ENCODE measurements at regions not wholly inside any gene's neighbourhood (a gene's known extent, or its start where the extent isn't known, plus 50 kb on each side); places are given as distances from the start of the nearest gene placed in this dataset.
"Not testable (repeated sequence)": the region's sequence is repeated elsewhere in the genome, so short reads cannot be mapped to it uniquely, and the experiment has no call there.

DNA sequence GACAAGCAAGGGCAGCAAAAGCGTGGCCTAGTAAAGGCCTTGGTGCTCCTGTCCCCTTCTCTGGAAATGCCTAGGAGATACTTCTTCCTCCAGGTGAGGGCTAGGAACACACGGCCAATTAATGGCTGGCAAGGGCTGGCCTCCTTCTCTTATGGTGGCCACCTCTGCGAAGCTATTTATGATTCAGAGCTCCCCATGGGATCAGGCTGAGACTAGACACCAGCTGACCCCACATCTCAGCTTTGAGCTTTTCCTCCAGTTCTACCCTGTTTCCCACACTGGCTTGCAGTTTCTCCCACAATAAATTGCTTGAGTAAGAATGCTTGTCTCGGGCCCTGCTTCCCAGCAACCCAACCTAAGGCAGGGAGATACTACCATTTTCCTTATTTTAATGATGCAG, 53.7 kb downstream of the CAMK2N1 start:
- no peak for DNase-seq

DNA sequence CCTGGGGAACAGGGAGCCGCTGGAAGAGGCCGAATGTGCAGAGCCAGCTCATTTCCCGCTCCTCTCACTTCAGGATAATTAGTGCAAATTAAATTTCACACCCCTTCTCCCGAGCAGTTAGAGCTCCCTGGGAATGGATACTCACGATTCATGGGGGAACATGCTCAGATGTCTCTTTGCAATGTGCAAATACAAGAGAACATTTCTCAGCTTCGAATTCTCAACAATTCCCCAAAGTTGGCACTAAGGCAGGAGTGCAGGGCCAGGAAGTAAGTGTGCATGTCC, 54.9 kb downstream of the CAMK2N1 start:
- DNase-seq: no peak

DNA sequence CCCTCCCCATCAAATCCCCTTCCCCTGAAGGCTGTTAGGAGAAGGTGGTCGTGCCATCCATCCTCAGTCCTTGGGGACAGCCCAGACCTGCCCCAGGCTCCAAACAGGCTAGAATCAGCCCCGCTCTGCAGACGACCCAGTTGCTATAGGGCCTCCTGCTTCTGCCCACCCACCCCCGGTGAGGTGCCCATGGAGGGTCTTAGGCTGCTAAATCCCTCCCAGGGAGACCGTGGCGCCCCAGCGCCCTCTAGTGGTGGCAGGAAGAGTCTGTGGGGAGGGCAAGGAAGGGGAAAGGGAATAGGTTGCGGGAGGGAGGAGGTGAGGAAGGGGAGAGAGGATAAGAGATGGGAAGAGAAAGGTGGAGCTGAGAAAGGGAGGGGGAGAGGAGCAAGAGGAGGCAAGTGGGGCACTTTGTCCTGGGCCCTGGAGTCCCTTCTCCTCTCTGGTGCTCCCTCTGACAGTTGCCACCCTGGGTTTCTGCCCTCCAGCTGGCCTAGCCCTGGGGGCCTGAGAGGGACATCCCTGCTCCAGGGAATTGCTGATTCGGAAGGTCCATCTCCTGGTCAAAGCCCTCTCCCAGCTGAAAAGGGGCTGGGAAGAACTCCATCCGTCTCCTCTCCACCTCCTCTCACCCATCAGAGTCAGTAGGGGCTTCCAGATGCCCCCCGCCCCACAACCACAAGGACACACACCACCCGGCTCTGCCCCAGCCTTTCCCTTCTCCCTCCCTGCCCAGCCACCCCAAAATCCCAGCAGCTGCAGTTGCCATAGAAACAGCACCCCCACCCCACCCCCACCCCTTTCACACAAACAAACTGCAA, 55.4 kb downstream of the CAMK2N1 start:
- peak; percentile 25 for DNase-seq

DNA sequence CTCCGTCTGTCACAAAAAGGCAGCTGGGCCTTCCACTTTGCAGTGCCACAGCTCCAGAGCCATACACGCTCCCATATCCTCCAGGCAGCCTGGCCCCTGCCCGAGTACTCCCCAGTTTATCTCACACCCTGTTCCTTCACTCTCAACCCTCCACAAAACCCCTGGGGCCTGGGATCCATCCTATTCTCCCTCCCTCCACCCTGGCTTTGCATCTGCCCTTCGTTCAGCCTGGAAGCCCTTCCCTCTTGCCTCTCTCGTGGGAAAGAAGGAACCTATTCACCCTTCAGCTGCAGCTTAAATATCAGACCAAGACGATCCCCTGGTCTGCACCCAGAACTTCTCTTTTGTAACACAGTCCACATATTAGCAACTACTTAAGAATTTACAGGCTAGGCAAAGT, 56.7 kb downstream of the CAMK2N1 start:
- no peak for DNase-seq

DNA sequence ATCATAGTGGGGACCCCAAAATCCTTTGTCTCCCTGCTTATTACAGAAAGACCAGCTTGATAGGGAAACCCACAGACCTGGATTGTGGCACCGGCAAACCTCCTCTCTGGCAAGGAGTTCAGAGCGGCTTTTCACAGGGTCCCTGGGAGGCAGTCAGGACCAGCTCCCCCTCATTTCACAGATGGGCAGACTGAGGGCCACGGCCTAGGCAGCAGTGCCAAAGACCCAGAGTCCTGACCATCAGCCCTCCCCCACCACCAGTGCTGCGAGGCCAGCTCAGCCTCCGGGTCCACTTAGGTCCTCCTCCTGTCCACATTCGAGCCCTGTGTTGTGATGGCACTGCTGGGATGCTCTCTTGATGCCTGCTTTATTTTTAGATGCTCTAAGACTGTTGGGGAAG, 57.2 kb downstream of the CAMK2N1 start:
- DNase-seq: no peak

DNA sequence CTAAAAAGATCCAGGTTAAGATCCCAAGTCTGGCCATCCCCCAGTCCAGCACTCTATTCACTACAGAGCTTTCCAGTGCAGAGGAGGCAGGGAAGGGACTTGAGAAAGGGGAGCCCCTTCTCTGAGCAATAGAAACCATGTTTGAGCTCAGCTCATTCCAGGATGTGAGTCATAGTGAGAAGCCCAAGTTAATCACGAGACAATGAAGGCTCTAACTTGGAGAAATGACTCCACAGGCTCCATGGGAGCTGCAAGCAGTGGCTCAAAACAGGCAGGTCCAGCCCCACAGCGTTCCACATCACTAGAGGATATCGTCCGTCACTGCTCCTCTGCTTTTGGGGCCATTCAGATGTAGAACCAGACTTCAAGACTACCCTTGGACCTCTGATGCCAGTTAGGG, 59.1 kb downstream of the CAMK2N1 start:
- no peak for DNase-seq

DNA sequence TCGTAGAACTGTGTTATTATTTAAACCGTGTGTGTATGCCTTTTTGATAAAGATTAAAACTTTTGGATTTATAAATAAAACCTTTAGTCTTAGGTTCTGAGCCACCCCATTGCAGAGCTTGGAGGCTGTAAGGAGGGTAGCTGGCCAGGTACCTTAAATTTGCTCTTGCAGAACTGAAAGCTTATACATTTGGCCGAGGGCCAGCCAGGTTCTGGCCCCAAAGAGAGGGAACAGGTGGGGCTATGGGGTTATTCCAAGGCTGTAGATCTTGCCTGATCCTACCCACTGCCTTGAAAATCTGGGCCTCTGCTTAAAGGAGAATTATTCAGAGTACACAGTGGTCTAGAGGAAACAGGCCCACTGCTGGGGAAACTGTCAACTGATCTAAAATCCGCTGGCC, 59.6 kb downstream of the CAMK2N1 start:
- DNase-seq: no peak

DNA sequence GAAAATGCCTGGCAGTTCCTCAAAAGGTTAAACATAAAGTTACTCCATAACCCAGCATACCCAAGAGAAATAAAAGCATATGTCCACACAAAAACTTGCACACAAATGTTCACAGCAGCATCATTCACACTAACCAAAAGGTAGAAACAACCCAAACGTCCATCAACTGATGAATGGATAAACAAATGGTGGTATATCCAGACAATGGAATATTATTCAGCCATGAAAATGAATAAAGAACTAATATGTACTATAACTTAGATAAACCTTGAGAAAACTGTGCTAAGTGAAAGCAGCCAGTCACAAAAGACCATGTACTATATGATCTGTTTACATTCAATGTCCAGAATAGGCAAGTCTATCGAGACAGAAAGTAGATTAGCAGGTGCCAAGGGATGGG, 60.4 kb downstream of the CAMK2N1 start:
- no peak for DNase-seq

DNA sequence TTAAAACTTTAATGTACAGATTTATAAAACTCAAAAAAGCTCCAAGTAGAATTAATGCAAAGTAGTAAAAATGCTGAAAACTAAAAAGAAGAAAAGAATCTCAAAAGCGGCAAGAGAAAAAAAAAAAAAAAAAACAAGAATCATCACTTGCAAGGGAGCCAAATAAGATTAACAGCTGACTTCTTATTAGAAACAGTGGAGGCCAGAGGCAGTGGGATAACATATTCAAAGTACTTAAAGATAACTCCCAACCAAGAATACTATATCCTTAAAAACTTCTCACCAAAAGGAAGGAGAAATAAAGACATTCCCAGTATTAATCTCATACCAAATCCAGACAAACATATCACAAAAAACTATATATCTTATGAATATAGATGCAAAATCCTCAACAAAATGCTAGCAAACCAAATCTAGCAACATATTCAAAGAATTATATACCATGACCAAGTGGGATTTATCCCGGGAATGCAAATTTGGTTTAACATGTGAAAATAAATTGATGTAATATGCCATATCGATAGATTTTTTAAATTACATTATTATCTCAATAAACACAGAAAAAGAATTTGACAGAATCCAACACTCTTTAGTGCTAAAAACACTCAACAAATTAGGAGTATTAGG, 62.7 kb downstream of the CAMK2N1 start:
- DNase-seq: no peak

DNA sequence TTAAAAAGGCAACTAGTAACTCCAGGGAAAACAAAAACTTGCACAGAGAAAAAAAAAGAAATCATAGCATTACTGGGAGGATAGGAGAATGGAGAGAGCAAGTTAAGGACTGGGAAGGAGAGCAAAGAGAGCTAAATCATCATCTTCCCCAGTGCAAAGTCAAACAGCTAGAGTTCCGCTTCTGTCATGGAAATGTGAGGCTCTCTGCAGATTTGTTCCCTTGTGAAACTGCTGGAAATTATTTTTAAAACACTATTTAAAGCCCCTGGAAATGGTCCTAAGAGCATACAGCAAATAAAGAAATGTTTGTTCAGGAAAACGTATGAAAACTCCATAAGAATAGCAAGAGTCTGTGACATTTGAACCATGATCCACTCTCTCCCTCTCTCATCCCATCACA, 64.6 kb downstream of the CAMK2N1 start:
- DNase-seq: no peak

DNA sequence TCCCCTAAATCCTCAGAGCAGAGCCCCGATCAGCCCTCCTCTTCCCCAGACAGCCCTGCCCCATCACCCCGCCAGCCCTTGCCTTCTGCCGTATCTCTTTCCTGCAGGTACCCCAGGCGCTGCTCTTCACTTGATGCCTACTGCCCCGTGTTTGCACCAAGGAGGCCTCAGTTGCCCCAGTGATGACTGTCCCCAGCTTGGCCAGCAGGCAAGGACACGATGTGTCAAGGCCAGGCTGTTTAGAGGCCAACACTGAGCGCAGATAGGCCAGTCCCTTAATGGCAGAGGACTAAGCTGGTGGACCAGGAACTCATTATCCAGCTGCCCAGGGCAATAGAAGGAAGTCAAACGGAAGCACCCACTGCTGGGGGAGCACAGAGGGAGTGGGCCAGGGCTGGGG, 68.4 kb downstream of the CAMK2N1 start:
- DNase-seq: no peak

DNA sequence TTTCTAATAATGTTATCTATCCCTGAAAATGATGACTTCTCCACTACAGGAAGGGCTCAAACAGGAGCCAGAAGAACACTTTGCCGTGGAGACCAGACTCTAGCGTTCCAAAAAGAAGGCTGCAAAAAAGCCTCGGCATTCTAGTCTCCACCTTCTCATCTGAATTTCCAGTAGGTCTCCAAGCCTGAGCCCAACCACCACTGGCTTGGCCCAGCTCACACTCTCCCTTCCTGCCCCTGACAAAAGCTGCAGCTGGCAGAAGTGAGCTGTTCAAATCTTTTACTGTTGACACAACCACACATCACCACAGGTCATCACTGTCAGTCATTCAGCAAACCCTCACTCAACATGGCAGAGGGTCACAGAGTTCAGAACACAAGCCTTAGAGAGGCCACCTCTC, 69.3 kb downstream of the CAMK2N1 start:
- no peak for DNase-seq

DNA sequence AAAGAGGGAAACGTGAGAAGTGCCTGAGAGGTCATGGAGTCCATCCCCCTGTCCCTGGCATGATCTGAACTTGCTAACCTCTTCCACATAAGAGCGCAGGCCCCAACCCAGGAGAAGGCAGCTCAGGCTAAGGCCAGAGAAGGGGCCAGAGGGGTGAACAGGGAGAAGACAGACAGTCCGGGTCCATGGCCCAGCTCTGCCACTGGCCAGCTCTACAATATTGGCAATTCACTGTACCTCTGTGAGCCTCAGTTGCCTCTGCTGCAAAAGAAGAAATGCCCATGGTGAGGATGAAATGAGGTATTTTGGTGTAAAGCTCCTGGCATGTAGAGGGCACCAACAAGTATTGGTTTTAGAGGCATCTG, 72.3 kb downstream of the CAMK2N1 start:
- DNase-seq: no peak

DNA sequence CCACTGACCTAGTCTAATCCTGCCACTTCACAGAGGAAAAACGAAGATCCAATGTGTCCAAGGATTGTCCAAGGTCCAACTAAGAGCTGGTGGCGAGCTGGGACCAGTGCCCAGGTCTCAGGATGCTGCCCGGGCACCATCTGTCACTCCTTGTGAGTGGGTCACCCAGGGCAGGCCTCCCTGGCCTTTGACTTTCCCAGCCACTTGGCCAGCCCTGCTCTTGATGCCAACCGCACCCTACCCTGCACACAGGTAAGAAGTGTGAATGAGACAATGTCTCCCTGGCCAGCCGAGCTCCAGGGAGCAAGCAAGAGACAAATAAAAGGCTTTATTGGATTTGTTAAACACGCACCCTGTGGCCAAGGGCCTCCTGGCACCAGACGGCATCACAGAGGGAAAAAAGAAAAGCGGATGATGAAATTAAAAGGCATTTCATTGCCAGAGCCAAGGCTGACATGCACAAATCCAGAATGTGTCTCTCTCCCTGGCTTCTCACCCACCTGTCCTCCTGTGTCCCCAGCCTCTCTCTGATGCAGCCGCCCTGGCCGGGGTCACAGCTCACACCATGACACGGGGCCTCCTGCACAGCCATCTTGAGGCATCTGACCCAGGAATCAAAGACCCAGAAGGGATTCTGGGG, 72.8 kb downstream of the CAMK2N1 start:
- DNase-seq: no peak

DNA sequence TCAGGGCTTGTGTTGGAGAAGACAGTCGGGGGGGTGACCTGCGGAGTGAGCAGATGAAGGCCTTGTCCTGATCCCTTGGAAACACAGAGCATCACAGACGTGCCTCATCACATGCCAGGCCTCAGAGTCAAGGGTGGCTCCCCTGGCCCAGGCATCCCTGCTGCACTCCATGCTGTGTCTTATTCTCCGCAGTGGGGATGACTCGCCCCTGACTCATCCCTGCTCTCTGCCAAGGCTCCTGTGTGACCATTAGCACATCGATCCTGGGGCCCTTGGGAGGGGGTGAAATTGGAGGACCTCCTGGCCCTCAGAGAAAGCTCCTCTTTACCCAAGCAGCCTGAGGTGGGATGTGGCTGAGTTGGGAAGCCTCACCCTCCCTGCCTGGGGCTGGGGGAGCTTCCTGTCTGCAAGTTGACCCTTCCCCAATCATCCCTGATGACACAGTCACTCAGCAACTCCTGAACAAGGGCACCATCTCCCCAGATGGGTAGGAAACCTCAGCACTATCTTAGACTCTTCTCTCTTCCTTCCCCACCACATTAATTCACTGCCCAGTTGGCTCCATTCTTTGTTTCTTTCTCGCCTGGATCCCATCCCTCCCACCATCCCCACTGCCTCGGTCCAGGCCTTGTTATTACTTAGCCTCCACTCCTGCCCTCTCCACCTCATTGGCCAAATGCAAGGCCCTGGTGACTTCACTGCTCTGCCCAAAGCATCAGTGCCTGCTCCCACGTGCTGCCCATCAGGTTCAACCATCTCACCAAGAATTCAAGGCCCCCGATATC, 74.6 kb downstream of the CAMK2N1 start:
- DNase-seq: no peak

DNA sequence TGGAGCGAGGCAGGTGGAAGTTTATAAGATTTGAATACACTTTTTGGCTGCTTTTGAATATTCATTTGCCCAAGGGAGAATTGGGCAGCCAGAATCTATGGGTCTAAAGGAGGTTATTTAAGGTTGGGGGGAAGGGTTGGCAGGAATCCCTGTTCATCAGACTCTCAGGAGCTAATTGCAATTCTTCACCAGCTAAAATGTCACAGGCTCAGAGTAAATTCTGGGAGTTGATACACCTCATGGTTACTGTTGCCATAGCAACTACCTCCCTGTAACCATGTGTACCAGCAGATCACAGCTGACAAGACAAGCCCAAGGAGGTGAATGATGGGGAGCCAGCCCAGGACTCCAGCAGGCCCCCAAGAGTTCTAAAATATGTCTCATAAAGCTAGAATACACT, 75.5 kb downstream of the CAMK2N1 start:
- no peak for DNase-seq

DNA sequence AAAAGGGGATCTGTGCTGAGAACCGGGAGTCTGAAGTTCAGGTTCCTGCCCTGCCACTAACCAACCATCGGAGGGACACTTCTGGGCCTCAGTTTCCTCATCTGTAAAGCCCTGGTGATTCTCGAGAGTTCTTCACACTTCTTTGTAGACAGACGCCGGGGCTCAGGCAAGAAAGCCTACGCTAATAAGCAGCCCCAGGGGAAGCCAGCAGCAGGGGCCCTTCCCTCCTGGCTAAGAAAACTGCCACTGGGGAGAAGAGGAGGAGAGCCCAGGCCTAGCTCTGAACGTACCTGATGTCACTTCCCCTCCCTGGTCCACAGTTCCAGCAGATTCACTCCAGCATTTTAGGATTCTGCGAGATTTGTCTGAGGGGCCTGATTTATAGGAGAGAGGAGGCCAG, 76.0 kb downstream of the CAMK2N1 start:
- no peak for DNase-seq

DNA sequence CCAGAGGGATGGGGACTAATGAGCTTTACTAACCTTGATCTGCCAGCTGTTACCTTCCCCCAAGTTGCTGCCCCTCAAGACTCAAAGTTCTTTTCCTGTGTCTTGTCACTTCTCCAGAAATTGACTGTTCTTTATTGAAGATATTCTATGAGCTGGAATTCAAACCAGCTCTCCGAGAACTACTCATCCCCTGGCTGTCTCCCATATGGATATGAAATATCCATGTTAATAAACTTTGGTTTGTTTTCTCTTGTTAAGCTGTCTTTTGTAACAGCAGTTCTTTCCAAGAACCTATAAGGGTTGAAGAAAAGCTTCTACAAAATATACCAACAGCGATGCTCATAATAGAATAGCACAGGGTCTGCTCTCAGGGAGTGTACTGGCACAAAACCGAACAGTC, 77.0 kb downstream of the CAMK2N1 start:
- no peak for DNase-seq

DNA sequence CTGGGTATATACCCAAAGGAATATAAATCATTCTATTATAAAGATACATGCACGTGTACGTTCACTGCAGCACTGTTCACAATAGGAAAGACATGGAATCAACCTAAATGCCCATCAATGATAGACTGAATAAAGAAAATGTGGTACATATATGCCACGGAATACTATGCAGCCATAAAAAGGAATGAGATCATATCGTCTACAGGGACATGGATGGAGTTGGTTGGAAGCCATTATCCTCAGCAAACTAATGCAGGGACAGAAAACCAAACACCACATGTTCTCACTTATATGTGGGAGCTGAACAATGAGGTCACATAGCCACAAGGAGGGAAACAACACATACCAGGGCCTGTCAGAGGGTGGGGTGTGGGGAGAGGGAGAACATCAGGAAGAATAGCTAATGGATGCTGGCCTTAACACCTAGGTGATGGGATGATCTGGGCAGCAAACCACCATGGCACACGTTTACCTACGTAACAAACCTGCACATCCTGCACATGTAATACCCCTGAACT, 77.8 kb downstream of the CAMK2N1 start:
- not testable (repeated sequence) for DNase-seq

DNA sequence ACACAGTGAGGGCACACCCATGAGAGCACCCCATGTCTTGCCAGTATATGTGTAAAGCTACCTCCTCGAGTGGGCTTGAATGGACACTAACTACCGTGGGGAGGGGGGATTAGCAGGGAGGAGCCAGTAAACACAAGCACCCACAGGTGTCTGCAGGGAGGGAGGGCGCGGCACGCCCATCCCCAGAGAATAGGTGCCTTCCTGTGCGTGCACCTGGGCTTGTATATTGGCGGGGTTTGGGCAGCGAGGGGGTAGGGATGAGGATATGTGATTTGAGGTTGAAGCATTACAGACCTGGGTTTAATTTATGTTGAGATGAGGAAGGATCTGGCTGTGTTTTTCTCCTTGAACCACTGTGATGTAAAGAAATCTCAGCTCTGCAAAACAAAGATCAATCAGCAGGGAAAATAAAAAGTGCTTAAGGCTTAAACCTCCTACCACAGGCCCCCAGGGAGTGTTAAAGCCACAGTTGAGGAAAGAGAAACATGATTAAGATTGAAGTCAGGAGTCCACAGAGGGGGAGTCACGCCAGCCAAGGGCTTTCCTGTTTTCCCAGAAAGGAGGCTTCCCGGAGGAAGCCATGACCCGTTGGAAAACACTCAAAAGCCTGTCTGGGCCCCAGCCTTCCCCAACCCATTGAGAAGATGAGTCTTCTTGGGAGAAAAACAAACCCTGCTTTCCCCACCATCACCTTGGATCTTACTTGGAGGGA, 80.0 kb downstream of the CAMK2N1 start:
- no peak for DNase-seq

DNA sequence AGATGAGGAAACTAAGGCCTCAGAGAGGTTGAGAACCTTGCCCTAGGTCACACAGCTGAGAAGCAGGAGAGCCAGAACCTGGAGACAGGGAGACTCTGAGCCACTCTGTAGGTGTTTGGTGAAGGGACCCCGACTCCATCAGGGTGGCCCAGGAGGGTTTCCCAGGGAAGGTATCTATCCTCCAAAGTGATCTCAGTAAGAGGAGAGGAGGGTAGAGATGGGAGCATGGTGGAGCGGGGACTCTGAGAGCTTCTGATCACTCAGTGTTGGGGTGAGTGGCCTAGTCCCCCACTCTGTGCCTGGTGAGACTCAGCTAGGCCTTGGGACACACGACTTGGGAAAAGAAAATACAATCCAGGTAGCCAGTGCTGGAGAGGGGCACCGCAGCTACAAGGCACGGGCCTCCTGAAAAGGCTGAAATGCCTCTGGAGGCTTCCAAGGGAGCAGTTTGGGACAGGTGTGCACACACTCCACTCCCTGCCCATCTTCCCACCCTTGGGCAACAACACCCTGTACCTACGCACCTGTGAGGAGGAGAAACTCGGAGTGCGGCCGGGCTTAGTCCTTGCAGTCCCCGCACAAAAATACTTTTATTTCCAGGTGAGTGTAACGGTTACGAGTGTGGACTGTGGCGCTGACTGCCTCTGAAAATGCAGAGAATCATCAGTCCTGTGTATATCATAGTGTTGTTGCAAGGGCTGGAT, 80.8 kb downstream of the CAMK2N1 start:
- no peak for DNase-seq

Data from CD4-positive, alpha-beta T cell treated with Interleukin-21 for 1 hour (primary cell).